Bronchial epithelial cell (primary cell): ENCODE measurements at regions not wholly inside any gene's neighbourhood (a gene's known extent, or its start where the extent isn't known, plus 50 kb on each side); places are given as distances from the start of the nearest gene placed in this dataset.

Experiments used
- DNase-seq: peaks from one replicate; pipeline ENCODE4 v3.0.0-alpha.2; 2010; ENCODE audit warnings: low read depth
- FAIRE-seq: peaks from 2 replicates; lab custom pipeline; 2011; peaks lifted over from hg19 to GRCh38; lab: Jason Lieb, UNC
- H3K27me3 ChIP-seq: 2 replicates; pipeline ENCODE4 v1.5.1; 2011; ENCODE audit warnings: low read length; ENCODE audit not compliant: control insufficient read depth, insufficient read depth
- H3K36me3 ChIP-seq: 2 replicates; pipeline ENCODE4 v1.5.1; 2011; ENCODE audit warnings: low read length; ENCODE audit not compliant: control insufficient read depth, insufficient read depth
- H3K4me3 ChIP-seq: 2 replicates; pipeline ENCODE4 v1.5.1; 2011; ENCODE audit warnings: mild to moderate bottlenecking, low read depth, low read length, control low read depth
- CTCF ChIP-seq: IDR thresholded peaks from 2 replicates; pipeline ENCODE4 v1.5.1; 2011; ENCODE audit warnings: mild to moderate bottlenecking, moderate library complexity, low read length, control low read depth, inconsistent platforms; ENCODE audit not compliant: insufficient read depth, severe bottlenecking

GRCh38 chr4:133855001-133855400, 346.6 kb downstream of the PABPC4L start:
- TF ChIP-seq CTCF = no peak
- Histone ChIP-seq H3K4me3 (no peak overlapping the region), H3K27me3 (no peaks in the 10 kb centered on the region), H3K36me3 (no peaks in the 10 kb centered on the region)
- FAIRE-seq = no peak
- DNase-seq = no peak

- H3K36me3 ChIP-seq = no peaks in the 10 kb centered on the region
- no peak overlapping the region for H3K4me3 ChIP-seq
- H3K27me3 ChIP-seq = no peaks in the 10 kb centered on the region
- FAIRE-seq (no peak), DNase-seq (no peak)
- no peak for TF ChIP-seq CTCF
These were observed 362.3 kb downstream of the PABPC4L start for GRCh38 chr4:133839326-133839725.

- no peak for TF ChIP-seq CTCF
- Histone ChIP-seq H3K27me3 (no peaks in the 10 kb centered on the region), H3K36me3 (no peaks in the 10 kb centered on the region), H3K4me3 (no peak overlapping the region)
- no peak for FAIRE-seq
- DNase-seq = no peak
These were observed 378.4 kb downstream of the PABPC4L start for GRCh38 chr4:133823177-133823576.

- no peak for TF ChIP-seq CTCF
- FAIRE-seq (no peak), DNase-seq (no peak)
- no peaks in the 10 kb centered on the region for H3K27me3 ChIP-seq
- H3K4me3 ChIP-seq = no peak overlapping the region
- no peaks in the 10 kb centered on the region for H3K36me3 ChIP-seq
These were observed 388.6 kb downstream of the PABPC4L start for GRCh38 chr4:133812954-133813353.

GRCh38 chr4:133812236-133812635, 389.4 kb downstream of the PABPC4L start:
- FAIRE-seq = no peak

More at GRCh38 chr4:133812236-133812635, 389.4 kb downstream of the PABPC4L start:
- no peak for DNase-seq
- Histone ChIP-seq H3K27me3 (no peaks in the 10 kb centered on the region), H3K4me3 (no peak overlapping the region), H3K36me3 (no peaks in the 10 kb centered on the region)
- TF ChIP-seq CTCF = no peak
